Mesenchymal stem cell (in vitro differentiated cells and primary cell): ENCODE measurements at regions not wholly inside any gene's neighbourhood (a gene's known extent, or its start where the extent isn't known, plus 50 kb on each side); places are given as distances from the start of the nearest gene placed in this dataset.

Source experiments
- DNase-seq: peaks from one replicate; pipeline ENCODE4 v3.0.0-alpha.2; 2013
- H2AFZ ChIP-seq: one replicate; pipeline ENCODE4 v1.6.1; 2013; ENCODE audit warnings: low read depth, mild to moderate bottlenecking, control low read depth, inconsistent platforms, low read length, moderate library complexity
- H2AK5ac ChIP-seq: 2 replicates; pipeline ENCODE4 v1.6.1; 2013; ENCODE audit warnings: low read length, moderate library complexity, mild to moderate bottlenecking, inconsistent platforms; ENCODE audit not compliant: severe bottlenecking
- H2BK120ac ChIP-seq: one replicate; pipeline ENCODE4 v1.6.1; 2013; ENCODE audit warnings: low read depth, mild to moderate bottlenecking, inconsistent platforms, low read length, moderate library complexity
- H2BK12ac ChIP-seq, 2 experiments: one replicate each; pipeline ENCODE4 v1.6.1; 2013; ENCODE audit warnings: inconsistent platforms in 2 of 2, low read length in 2 of 2, mild to moderate bottlenecking in 2 of 2, moderate library complexity in 2 of 2, control low read depth in 1 of 2
- H2BK15ac ChIP-seq: one replicate; pipeline ENCODE4 v1.6.1; 2013; ENCODE audit warnings: mild to moderate bottlenecking, low read depth, inconsistent platforms; ENCODE audit not compliant: poor library complexity, severe bottlenecking
- H2BK5ac ChIP-seq: 2 replicates; pipeline ENCODE4 v1.6.1; 2013; ENCODE audit warnings: low read depth, mild to moderate bottlenecking, low read length, control low read depth, inconsistent platforms; ENCODE audit not compliant: poor library complexity, severe bottlenecking
- H3K14ac ChIP-seq, 2 experiments: one replicate each; pipeline ENCODE4 v1.6.1; 2013; ENCODE audit warnings: inconsistent platforms in 2 of 2, low read length in 2 of 2, control low read depth in 1 of 2, mild to moderate bottlenecking in 1 of 2, moderate library complexity in 1 of 2
- H3K18ac ChIP-seq, 2 experiments: one replicate each; pipeline ENCODE4 v1.6.1; 2013; ENCODE audit warnings: inconsistent platforms in 2 of 2, low read length in 2 of 2, control low read depth in 1 of 2, low read depth in 1 of 2, mild to moderate bottlenecking in 1 of 2
- H3K23ac ChIP-seq, 2 experiments: one replicate each; pipeline ENCODE4 v1.6.1; 2013; ENCODE audit warnings: inconsistent platforms in 2 of 2, low read length in 2 of 2, mild to moderate bottlenecking in 2 of 2, moderate library complexity in 2 of 2, control low read depth in 1 of 2
- H3K27ac ChIP-seq: 2 replicates; pipeline ENCODE4 v1.5.1; 2013; ENCODE audit warnings: mild to moderate bottlenecking, moderate library complexity, low read length, control low read depth, inconsistent platforms; ENCODE audit not compliant: poor library complexity, severe bottlenecking
- H3K27me3 ChIP-seq, 2 experiments: 2 replicates each; pipeline versions ENCODE4 v1.6.1 to v1.7.0; 2013; ENCODE audit warnings: low read length in 2 of 2, mild to moderate bottlenecking in 2 of 2, moderate library complexity in 2 of 2, control low read depth in 1 of 2, inconsistent platforms in 1 of 2; ENCODE audit not compliant: control insufficient read depth in 1 of 2, insufficient read depth in 1 of 2
- H3K36me3 ChIP-seq, 2 experiments: 2 replicates each; pipeline versions ENCODE4 v1.6.1 to v1.7.0; 2013; ENCODE audit warnings: low read length in 2 of 2, control low read depth in 1 of 2, inconsistent platforms in 1 of 2, low read depth in 1 of 2, mild to moderate bottlenecking in 1 of 2; ENCODE audit not compliant: insufficient read depth in 2 of 2, control insufficient read depth in 1 of 2
- H3K4ac ChIP-seq, 2 experiments: one replicate each; pipeline ENCODE4 v1.6.1; 2013; ENCODE audit warnings: inconsistent platforms in 2 of 2, low read length in 2 of 2, mild to moderate bottlenecking in 2 of 2, moderate library complexity in 2 of 2, control low read depth in 1 of 2, low read depth in 1 of 2
- H3K4me1 ChIP-seq: 2 replicates; pipeline ENCODE4 v1.6.1; 2013; ENCODE audit warnings: low read depth, low read length, control low read depth; ENCODE audit not compliant: control insufficient read depth, insufficient read depth
- H3K4me2 ChIP-seq: 2 replicates; pipeline ENCODE4 v1.6.1; 2013; ENCODE audit warnings: low read length, mild to moderate bottlenecking, inconsistent platforms; ENCODE audit not compliant: poor library complexity, severe bottlenecking
- H3K4me3 ChIP-seq, 2 experiments: 2 replicates each; pipeline versions ENCODE4 v1.5.1 to v1.7.0; 2013; ENCODE audit warnings: low read length in 2 of 2, mild to moderate bottlenecking in 2 of 2, control low read depth in 1 of 2, low read depth in 1 of 2; ENCODE audit not compliant: insufficient read depth in 1 of 2
- H3K79me1 ChIP-seq: replicated peaks from 2 replicates; pipeline ENCODE4 v1.6.1; 2013; ENCODE audit warnings: mild to moderate bottlenecking, control low read depth, low read length, inconsistent platforms; ENCODE audit not compliant: poor library complexity, severe bottlenecking
- H3K9ac ChIP-seq: 2 replicates; pipeline ENCODE4 v1.7.0; 2013; ENCODE audit warnings: mild to moderate bottlenecking, low read length, moderate library complexity
- H3K9me3 ChIP-seq: 2 replicates; pipeline ENCODE4 v1.7.0; 2013; ENCODE audit warnings: mild to moderate bottlenecking, low read length; ENCODE audit not compliant: control insufficient read depth
- H4K8ac ChIP-seq: one replicate; pipeline ENCODE4 v1.6.1; 2013; ENCODE audit warnings: inconsistent platforms, mild to moderate bottlenecking, low read length, moderate library complexity
- H4K91ac ChIP-seq: one replicate; pipeline ENCODE4 v1.6.1; 2013; ENCODE audit warnings: mild to moderate bottlenecking, low read length, inconsistent platforms
- WGBS: methylation state at CpG from one replicate; pipeline ENCODE4 v1.1.7; 2013; ENCODE audit warnings: mixed read lengths; 5-methylcytosine and 5-hydroxymethylcytosine counted together

DNA sequence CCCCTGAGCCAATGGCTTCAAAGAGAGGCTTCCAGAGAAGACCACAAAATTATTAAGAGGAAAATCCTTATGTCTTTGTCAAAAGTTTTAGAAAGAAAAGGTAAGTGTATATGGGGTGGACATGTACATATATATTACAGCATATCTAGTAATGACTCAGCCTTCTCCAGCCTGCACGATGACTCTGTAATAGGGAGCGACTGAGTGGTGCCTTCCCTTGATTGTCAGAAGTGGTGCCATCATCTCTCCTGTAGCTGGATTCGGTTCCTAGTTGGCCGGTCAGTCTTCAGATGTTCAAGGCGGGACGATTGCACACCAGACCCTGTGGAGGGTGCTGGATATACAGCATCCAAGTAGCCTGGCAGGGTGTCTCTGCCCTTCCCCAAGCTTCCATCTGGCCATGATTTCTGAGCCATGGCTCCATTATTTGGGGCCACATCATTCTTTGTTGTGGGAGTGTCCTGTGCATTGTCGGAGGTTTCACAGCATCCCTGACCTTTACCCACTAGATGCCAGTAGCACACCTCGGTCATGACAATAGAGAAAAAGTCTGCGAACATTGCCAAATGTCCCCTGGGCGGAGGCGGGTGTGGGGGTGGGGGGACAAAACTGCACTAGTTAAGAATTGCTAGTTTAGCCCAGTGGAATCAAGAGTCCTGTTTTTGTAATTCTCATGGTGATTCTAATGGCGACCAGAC is 206.2 kb upstream of the KAZN start:
- Histone ChIP-seq H3K36me3 (no peaks in the 10 kb centered on the region), H3K4me1 (no peaks in the 10 kb centered on the region), H3K79me1 (no peaks in the 10 kb centered on the region), H3K27me3 (no peaks in the 10 kb centered on the region), H3K9me3 (peaks cover 5% of the 10 kb centered on the region), H2BK120ac (no peak overlapping the region), H4K8ac (no peak overlapping the region), H3K23ac (no peak overlapping the region), H2BK5ac (no peak overlapping the region), H3K14ac (no peak overlapping the region), H3K4me3 (no peak overlapping the region), H4K91ac (no peak overlapping the region), H3K27ac (no peak overlapping the region), H3K4me2 (no peak overlapping the region), H2AK5ac (no peak overlapping the region), H3K4ac (no peak overlapping the region), H2BK12ac (no peak overlapping the region), H3K18ac (no peak overlapping the region), H2BK15ac (no peak overlapping the region), H3K9ac (no peak overlapping the region), H2AFZ (no peak overlapping the region)
- WGBS: 81% methylated on average over 12 of the region's 12 CpGs
- DNase-seq: no peak

DNA sequence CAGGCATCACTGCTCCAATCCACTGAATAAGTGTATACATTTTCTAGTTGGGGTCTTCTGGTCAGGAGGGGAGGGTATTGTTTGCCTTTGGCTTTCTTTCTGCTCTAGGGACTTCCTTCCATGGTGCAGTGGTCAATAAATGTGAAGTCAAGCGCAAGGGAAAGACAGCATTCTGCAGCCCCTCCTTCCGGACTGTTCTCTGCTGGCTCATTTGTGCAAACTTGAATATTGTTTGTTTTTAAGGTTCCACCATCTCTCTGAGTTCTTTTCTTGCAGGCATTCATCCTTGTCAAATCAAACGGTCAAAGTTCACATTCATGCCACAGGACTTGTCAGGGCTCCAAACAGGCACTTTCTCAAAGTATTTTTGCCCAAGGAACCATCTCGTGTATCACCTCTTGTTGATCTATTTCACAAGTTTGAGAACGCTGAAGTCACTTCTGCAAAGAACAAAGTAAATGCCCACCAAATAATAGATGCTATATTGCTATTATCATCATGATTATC is 205.6 kb upstream of the KAZN start:
- Histone ChIP-seq H3K4me1 (no peaks in the 10 kb centered on the region), H2AFZ (no peak overlapping the region), H2BK15ac (no peak overlapping the region), H2BK120ac (no peak overlapping the region), H3K4me3 (no peak overlapping the region), H2BK5ac (no peak overlapping the region), H3K9ac (no peak overlapping the region), H3K36me3 (no peaks in the 10 kb centered on the region), H3K9me3 (peaks cover 5% of the 10 kb centered on the region), H3K4me2 (no peak overlapping the region), H4K91ac (no peak overlapping the region), H3K27ac (no peak overlapping the region), H2BK12ac (no peak overlapping the region), H3K79me1 (no peaks in the 10 kb centered on the region), H3K18ac (no peak overlapping the region), H4K8ac (no peak overlapping the region), H3K27me3 (no peaks in the 10 kb centered on the region), H3K14ac (no peak overlapping the region), H3K4ac (no peak overlapping the region), H2AK5ac (no peak overlapping the region), H3K23ac (no peak overlapping the region)
- WGBS: 74% methylated on average over 4 of the region's 5 CpGs
- DNase-seq: no peak

DNA sequence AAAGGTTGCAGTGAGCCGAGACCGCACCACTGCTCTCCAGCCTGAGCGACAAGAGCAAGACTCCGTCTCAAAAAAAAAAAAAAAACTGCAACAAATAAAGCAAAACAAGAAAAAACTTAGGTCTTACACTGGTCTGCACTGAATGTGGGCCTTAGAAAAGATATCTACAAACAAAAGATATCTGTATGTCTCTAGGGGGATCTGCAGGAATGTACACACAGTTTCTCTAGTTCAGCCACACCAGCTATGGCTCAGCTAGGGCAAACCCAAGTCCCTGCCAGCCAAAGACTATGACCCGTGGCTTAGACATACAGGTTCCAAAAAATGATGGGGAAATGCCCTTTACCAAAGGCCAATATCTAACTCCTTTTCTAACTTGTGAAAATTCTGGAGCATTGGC is 202.4 kb upstream of the KAZN start:
- H2BK12ac ChIP-seq: no peak overlapping the region
- no peak for DNase-seq
- no peaks in the 10 kb centered on the region for H3K36me3 ChIP-seq
- no peak overlapping the region for H3K4me3 ChIP-seq
- H3K14ac ChIP-seq: no peak overlapping the region
- no peak overlapping the region for H3K4ac ChIP-seq
- H3K4me2 ChIP-seq: no peak overlapping the region
- 80% methylated on average over 3 of the region's 5 CpGs for WGBS
- H2BK120ac ChIP-seq: no peak overlapping the region
- no peak overlapping the region for H2AK5ac ChIP-seq
- H3K27ac ChIP-seq: no peak overlapping the region
- no peak overlapping the region for H3K23ac ChIP-seq
- no peak overlapping the region for H4K91ac ChIP-seq
- no peaks in the 10 kb centered on the region for H3K9me3 ChIP-seq
- H2BK5ac ChIP-seq: no peak overlapping the region
- no peak overlapping the region for H2BK15ac ChIP-seq
- H3K27me3 ChIP-seq: no peaks in the 10 kb centered on the region
- H3K9ac ChIP-seq: no peak overlapping the region
- H3K18ac ChIP-seq: no peak overlapping the region
- H4K8ac ChIP-seq: no peak overlapping the region
- no peaks in the 10 kb centered on the region for H3K79me1 ChIP-seq
- no peaks in the 10 kb centered on the region for H3K4me1 ChIP-seq
- H2AFZ ChIP-seq: no peak overlapping the region

DNA sequence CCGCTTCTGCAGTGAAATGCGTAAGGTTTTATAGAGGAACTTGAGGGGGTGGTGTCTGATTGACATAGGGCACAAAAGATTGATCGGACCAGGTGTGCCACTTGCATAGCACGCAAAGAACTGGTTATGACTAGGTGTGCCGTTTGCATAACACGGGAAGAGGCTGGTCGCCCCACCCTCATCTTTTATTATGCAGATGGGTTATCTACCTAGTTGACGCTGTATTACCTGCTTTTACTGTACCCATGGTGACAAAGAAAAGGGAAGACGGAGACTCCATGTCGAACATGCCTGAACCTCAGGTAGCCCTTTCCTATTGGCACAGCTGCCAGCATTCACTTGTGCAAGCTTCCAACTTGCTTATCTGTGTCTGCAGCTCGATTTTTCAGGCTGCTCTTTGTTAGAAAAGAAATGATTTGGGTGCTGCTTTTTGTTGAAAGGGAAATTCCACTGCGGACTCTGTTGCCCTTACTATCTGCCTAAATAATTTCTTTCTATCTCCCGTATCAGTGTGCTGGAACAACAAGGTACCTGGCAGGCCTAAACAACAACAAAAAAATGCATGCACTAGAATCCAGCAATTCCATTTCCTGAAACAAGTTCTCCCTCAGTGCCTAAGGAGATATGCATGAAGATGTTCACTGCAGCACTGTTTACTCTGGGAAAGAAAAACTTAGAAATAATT is 194.4 kb upstream of the KAZN start:
- H3K4me2 ChIP-seq: no peak overlapping the region
- no peak overlapping the region for H2BK5ac ChIP-seq
- no peak overlapping the region for H3K14ac ChIP-seq
- H3K23ac ChIP-seq: no peak overlapping the region
- H3K4me3 ChIP-seq: no peak overlapping the region
- no peak overlapping the region for H2AK5ac ChIP-seq
- no peaks in the 10 kb centered on the region for H3K27me3 ChIP-seq
- no peak overlapping the region for H4K91ac ChIP-seq
- H3K4me1 ChIP-seq: no peaks in the 10 kb centered on the region
- no peaks in the 10 kb centered on the region for H3K9me3 ChIP-seq
- no peak overlapping the region for H2BK12ac ChIP-seq
- H2AFZ ChIP-seq: no peak overlapping the region
- no peaks in the 10 kb centered on the region for H3K79me1 ChIP-seq
- no peak overlapping the region for H4K8ac ChIP-seq
- 75% methylated on average over 13 of the region's 13 CpGs for WGBS
- no peak overlapping the region for H3K27ac ChIP-seq
- no peak for DNase-seq
- H2BK15ac ChIP-seq: no peak overlapping the region
- no peak overlapping the region for H3K18ac ChIP-seq
- no peak overlapping the region for H2BK120ac ChIP-seq
- H3K9ac ChIP-seq: no peak overlapping the region
- no peaks in the 10 kb centered on the region for H3K36me3 ChIP-seq
- H3K4ac ChIP-seq: no peak overlapping the region
